Neutrophil (primary cell): ENCODE measurements at regions not wholly inside any gene's neighbourhood (a gene's known extent, or its start where the extent isn't known, plus 50 kb on each side); places are given as distances from the start of the nearest gene placed in this dataset.

Experiments used
- H3K27ac ChIP-seq: fragments of 200-600 bp; sonication (generic); 2 replicates; pipeline ENCODE4 v1.5.1; 2016; ENCODE audit warnings: mild to moderate bottlenecking, moderate library complexity
- H3K27me3 ChIP-seq: fragments of 200-600 bp; sonication (generic); 2 replicates; pipeline ENCODE4 v1.6.0; 2016; ENCODE audit warnings: mild to moderate bottlenecking
- H3K36me3 ChIP-seq: fragments of 200-600 bp; sonication (generic); 2 replicates; pipeline ENCODE4 v1.5.1; 2017
- H3K4me1 ChIP-seq, 2 experiments: fragments of 200-600 bp in 1 of 2; sonication (generic) in 1 of 2; 1 replicate in 1 of 2; 2 replicates in 1 of 2; pipeline versions ENCODE4 v1.5.1 to v1.6.1; 2013 to 2016; ENCODE audit warnings: low read depth in 1 of 2, low read length in 1 of 2, mild to moderate bottlenecking in 1 of 2, moderate library complexity in 1 of 2; ENCODE audit not compliant: control insufficient read depth in 1 of 2, insufficient read depth in 1 of 2
- H3K4me3 ChIP-seq, 2 experiments: fragments of 200-600 bp in 1 of 2; sonication (generic) in 1 of 2; 1 replicate in 1 of 2; 2 replicates in 1 of 2; pipeline ENCODE4 v1.5.1; 2013 to 2016; ENCODE audit warnings: low read depth in 1 of 2, low read length in 1 of 2, mild to moderate bottlenecking in 1 of 2, moderate library complexity in 1 of 2
- H3K9me3 ChIP-seq: fragments of 200-600 bp; sonication (generic); 2 replicates; pipeline ENCODE4 v1.5.1; 2016
- TF ChIP-seq, protein P1 (sequence below): fragments of 200-600 bp; sonication (generic); IDR thresholded peaks from 2 replicates; pipeline ENCODE4 v1.5.1; 2016; ENCODE audit warnings: antibody characterized with exemption

DNA sequence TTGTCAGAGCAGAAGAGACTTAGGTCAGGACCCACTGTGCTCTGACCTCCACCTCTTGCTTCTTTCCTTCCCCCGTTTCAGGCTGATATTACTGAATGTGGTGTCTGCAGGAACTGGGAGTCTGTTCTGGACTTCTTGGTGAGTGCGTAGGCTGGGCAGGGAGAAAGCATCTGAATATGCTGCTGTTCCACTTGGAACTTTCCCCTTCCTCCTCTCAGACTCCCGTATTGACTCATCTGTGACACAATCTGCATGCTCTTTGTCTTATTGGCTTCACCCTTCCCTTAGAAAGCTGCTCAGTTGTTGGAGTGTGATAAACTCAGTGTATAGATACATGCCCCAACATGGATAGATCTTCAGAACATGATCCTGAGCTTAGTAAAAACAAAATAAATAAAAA lies 137.6 kb upstream of the HABP2 start:
- Histone ChIP-seq H3K36me3 (no peaks in the 10 kb centered on the region), H3K4me3 (no peak overlapping the region), H3K27ac (no peak overlapping the region), H3K9me3 (no peaks in the 10 kb centered on the region), H3K27me3 (no peaks in the 10 kb centered on the region), H3K4me1 (no peaks in the 10 kb centered on the region)
- TF ChIP-seq, protein P1, sequence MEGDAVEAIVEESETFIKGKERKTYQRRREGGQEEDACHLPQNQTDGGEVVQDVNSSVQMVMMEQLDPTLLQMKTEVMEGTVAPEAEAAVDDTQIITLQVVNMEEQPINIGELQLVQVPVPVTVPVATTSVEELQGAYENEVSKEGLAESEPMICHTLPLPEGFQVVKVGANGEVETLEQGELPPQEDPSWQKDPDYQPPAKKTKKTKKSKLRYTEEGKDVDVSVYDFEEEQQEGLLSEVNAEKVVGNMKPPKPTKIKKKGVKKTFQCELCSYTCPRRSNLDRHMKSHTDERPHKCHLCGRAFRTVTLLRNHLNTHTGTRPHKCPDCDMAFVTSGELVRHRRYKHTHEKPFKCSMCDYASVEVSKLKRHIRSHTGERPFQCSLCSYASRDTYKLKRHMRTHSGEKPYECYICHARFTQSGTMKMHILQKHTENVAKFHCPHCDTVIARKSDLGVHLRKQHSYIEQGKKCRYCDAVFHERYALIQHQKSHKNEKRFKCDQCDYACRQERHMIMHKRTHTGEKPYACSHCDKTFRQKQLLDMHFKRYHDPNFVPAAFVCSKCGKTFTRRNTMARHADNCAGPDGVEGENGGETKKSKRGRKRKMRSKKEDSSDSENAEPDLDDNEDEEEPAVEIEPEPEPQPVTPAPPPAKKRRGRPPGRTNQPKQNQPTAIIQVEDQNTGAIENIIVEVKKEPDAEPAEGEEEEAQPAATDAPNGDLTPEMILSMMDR, result no peak

DNA sequence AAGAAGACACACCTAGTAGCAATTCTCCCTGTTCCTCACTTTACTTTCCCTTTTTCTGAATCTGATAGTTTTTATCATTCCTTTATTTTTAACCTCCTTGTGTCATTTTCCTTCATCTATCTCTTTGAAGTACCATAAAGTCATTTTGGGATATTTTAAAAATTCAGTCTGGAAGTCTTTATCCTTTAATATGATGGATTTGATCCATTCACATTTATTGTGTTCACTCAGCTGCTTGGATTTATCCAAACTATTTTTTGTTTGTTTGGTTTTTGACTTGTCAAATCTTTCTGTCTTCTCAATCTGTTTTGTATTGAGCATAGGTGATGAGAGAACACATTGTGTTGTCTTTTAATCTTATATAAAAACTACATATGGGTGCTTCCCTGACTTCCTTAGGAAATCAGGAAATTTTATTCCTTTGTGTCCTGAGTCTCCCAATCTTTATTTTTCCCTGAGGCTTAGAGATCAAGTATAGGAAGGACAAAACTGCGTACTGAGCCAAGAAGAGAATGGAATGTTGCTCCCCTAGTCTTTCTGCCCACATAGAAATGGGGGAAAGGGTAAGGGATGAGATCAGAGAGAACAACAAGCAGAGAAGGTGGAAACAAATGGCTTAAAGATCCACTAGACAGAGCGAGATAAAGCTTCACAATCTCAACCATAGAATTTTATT lies 132.7 kb upstream of the HABP2 start:
- Histone ChIP-seq H3K4me1 (no peaks in the 10 kb centered on the region), H3K36me3 (no peaks in the 10 kb centered on the region), H3K4me3 (no peak overlapping the region), H3K27me3 (no peaks in the 10 kb centered on the region), H3K9me3 (no peaks in the 10 kb centered on the region), H3K27ac (no peak overlapping the region)
- TF ChIP-seq, protein P1, result no peak

DNA sequence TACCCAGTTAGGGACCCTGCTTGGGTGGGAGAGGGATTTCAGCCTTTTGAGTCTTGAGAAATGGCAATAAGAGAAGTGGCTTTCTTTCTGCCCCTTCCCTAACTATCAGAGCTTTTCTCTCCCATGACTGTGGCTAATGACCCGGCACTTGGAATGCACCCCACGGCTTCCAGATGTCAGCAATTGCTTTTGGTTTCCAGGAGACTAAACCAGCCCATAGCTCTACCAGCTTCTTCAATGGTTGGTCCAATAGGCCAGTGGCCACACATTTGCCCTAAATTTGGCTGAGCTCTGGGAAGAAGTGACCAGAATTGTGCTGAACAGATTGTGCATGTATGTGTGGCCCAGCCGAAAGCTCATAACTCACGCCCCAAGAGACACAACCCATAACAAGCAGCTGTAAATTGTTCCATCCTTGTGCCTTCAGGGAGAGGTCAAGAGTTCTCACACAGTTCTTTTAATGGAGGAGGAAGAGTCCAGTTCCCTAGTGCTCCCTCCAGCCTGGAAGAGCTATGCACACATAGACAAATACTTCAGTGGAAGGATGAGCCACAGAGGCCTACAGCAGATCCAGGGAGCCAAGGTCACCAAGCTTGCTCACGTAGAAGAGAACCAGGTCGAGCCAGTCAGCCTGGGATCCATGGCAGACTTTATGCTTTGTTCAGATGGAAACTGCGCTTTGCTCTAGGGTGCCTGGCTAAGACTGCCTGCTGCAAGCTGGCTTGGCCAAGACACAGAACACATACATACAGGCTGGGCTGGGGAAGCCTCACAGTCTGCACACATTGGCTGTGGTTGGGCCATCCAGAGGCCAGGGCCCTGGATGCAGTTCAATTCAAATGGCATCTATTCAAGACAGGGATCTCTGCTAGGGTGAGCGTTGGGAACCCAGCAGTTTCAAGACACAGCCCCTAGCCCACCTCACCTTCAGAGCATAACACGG lies 131.8 kb upstream of the HABP2 start:
- no peaks in the 10 kb centered on the region for H3K27me3 ChIP-seq
- no peak overlapping the region for H3K4me3 ChIP-seq
- H3K27ac ChIP-seq, result no peak overlapping the region
- TF ChIP-seq, protein P1, result no peak
- no peaks in the 10 kb centered on the region for H3K9me3 ChIP-seq
- no peaks in the 10 kb centered on the region for H3K4me1 ChIP-seq
- no peaks in the 10 kb centered on the region for H3K36me3 ChIP-seq

DNA sequence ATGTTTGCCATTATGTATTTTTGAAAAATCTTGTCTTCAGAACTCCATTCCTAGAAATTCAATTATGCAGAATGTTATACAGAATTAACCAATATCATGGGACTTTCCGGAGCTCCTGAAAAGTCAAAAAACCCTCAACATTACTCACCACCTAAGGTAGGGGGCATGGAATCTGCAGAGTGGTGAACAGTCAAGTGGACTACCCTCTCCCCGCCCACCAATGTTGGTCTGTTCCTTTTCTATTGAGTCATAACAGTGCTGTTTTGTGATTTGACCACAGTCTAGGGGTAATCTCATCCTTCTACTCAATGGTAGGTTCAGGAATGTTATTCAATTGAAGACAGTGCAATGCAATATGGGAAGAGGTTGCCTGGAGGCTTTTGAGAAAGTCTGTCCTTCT lies 130.5 kb upstream of the HABP2 start:
- no peak overlapping the region for H3K27ac ChIP-seq
- H3K36me3 ChIP-seq, result no peaks in the 10 kb centered on the region
- no peak overlapping the region for H3K4me3 ChIP-seq
- no peaks in the 10 kb centered on the region for H3K27me3 ChIP-seq
- no peaks in the 10 kb centered on the region for H3K4me1 ChIP-seq
- TF ChIP-seq, protein P1, result no peak
- no peaks in the 10 kb centered on the region for H3K9me3 ChIP-seq

DNA sequence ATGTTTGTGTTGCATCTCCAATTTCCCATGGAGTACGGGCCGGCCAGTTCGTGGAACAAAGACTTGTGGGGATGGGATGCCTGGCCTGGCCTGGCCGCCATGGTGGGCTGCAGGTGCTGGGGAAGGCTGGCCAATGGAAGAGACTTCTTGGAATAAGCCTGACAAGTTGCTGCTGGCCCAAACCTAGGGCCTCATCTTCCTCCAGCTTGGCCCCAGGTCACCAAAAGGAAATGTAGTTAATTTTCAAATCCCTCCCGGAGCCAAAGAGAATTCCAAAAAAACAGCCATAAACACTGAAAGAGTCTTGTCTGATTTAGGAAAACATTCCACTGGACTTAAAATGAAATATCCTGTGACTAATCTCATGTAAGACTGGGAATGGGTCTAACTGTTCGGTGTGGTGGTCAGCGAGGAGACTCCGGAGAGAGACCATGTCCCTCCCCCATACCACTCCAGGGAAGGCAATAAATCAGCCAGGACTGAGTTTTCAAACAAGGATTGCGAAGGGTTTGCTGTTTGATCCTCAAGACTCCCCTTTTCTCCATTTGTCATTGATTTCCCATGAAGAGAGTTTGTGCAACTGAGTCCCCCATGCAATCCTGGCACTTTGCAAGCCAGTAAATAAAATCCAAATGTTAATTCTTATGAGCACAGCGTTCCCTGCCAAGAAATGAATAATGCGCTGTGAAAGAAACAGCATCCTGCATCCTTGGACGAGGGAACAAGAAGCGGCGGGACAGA lies 128.7 kb upstream of the HABP2 start:
- Histone ChIP-seq H3K27me3 (no peaks in the 10 kb centered on the region), H3K36me3 (no peaks in the 10 kb centered on the region), H3K27ac (no peak overlapping the region), H3K4me1 (no peaks in the 10 kb centered on the region), H3K9me3 (no peaks in the 10 kb centered on the region), H3K4me3 (no peak overlapping the region)
- TF ChIP-seq, protein P1, result no peak
